ENCODE measurements at regions not wholly inside any gene's neighbourhood (a gene's known extent, or its start where the extent isn't known, plus 50 kb on each side); places are given as distances from the start of the nearest gene placed in this dataset.
A peak's percentile ranks its signal among the peaks of the same experiment; 100 is the strongest.
"Not testable (repeated sequence)": the region's sequence is repeated elsewhere in the genome, so short reads cannot be mapped to it uniquely, and the experiment has no call there.

GRCh38 chr2:14480906-14481305, 151.6 kb upstream of the LRATD1 start:
- DNase-seq: no peak
- ATAC-seq: no peak
- intact Hi-C loops (cut with DNase I, micrococcal nuclease): no loop called here

GRCh38 chr2:14492920-14493503, 139.5 kb upstream of the LRATD1 start:
- intact Hi-C loops (cut with DNase I, micrococcal nuclease): no loop called here
- peak; percentile 79 for ATAC-seq
- no peak for DNase-seq

- DNase-seq (no peak), ATAC-seq (no peak)
- intact Hi-C loops (cut with DNase I, micrococcal nuclease): no loop called here
Measured at GRCh38 chr2:14494759-14495158, 137.8 kb upstream of the LRATD1 start.

GRCh38 chr2:14501061-14501460, 131.5 kb upstream of the LRATD1 start:
- intact Hi-C loops (cut with DNase I, micrococcal nuclease): no loop called here
- DNase-seq: no peak
- no peak for ATAC-seq

- DNase-seq; intact Hi-C loops (cut with DNase I, micrococcal nuclease); ATAC-seq: not testable (repeated sequence)
Measured at GRCh38 chr2:14506955-14507354, 125.6 kb upstream of the LRATD1 start.

- DNase-seq: no peak
- intact Hi-C loops (cut with DNase I, micrococcal nuclease): no loop called here
- ATAC-seq: no peak
Measured at GRCh38 chr2:14511541-14511940, 121.0 kb upstream of the LRATD1 start.

GRCh38 chr2:14513903-14514302, 118.6 kb upstream of the LRATD1 start:
- intact Hi-C loops (cut with DNase I, micrococcal nuclease): no loop called here
- no peak for ATAC-seq
- no peak for DNase-seq

- ATAC-seq: no peak
- DNase-seq: no peak
- intact Hi-C loops (cut with DNase I, micrococcal nuclease): no loop called here
Measured at GRCh38 chr2:14516844-14517243, 115.7 kb upstream of the LRATD1 start.

GRCh38 chr2:14517731-14518130, 114.8 kb upstream of the LRATD1 start:
- intact Hi-C loops (cut with DNase I, micrococcal nuclease): no loop called here
- ATAC-seq: no peak
- DNase-seq: no peak

GRCh38 chr2:14520385-14520945, 112.1 kb upstream of the LRATD1 start:
- intact Hi-C loops (cut with DNase I, micrococcal nuclease): no loop called here
- no peak for ATAC-seq

GRCh38 chr2:14524041-14524802, 108.3 kb upstream of the LRATD1 start:
- DNase-seq (no peak), ATAC-seq (no peak)
- intact Hi-C loops (cut with DNase I, micrococcal nuclease): no loop called here

More at GRCh38 chr2:14520385-14520945, 112.1 kb upstream of the LRATD1 start:
- DNase-seq: no peak

- ATAC-seq (no peak), DNase-seq (no peak)
- intact Hi-C loops (cut with DNase I, micrococcal nuclease): no loop called here
Measured at GRCh38 chr2:14524803-14525080, 107.8 kb upstream of the LRATD1 start.

GRCh38 chr2:14530506-14530905, 102.0 kb upstream of the LRATD1 start:
- ATAC-seq (no peak), DNase-seq (no peak)
- intact Hi-C loops (cut with DNase I, micrococcal nuclease): no loop called here

GRCh38 chr2:14533131-14533757, 99.3 kb upstream of the LRATD1 start:
- intact Hi-C loops (cut with DNase I, micrococcal nuclease): no loop called here
- DNase-seq (no peak), ATAC-seq (no peak)

GRCh38 chr2:14535156-14535555, 97.4 kb upstream of the LRATD1 start:
- no peak for ATAC-seq
- intact Hi-C loops (cut with DNase I, micrococcal nuclease): no loop called here
- DNase-seq: no peak

- DNase-seq: no peak
- intact Hi-C loops (cut with DNase I, micrococcal nuclease): no loop called here
- ATAC-seq: no peak
Measured at GRCh38 chr2:14536976-14537375, 95.5 kb upstream of the LRATD1 start.

- intact Hi-C loops (cut with DNase I, micrococcal nuclease): no loop called here
- no peak for ATAC-seq
- no peak for DNase-seq
Measured at GRCh38 chr2:14540015-14540414, 92.5 kb upstream of the LRATD1 start.

GRCh38 chr2:14543284-14543683, 89.2 kb upstream of the LRATD1 start:
- ATAC-seq (peak; percentile 85), DNase-seq (peak in 1 of 2 donors; percentile 21)
- intact Hi-C loops (cut with DNase I, micrococcal nuclease): no loop called here

GRCh38 chr2:14544247-14544646, 88.3 kb upstream of the LRATD1 start:
- no peak for ATAC-seq
- DNase-seq: no peak
- intact Hi-C loops (cut with DNase I, micrococcal nuclease): no loop called here

GRCh38 chr2:14547830-14548229, 84.7 kb upstream of the LRATD1 start:
- ATAC-seq: no peak
- intact Hi-C loops (cut with DNase I, micrococcal nuclease): no loop called here
- no peak for DNase-seq

All from left colon (tissue), 2 donors.